SK-N-MC (cell line): ENCODE measurements at regions not wholly inside any gene's neighbourhood (a gene's known extent, or its start where the extent isn't known, plus 50 kb on each side); places are given as distances from the start of the nearest gene placed in this dataset.

Experiments
- FOXP2 ChIP-seq: optimal IDR thresholded peaks from 2 replicates; pipeline ENCODE3; 2011; ENCODE audit warnings: mild to moderate bottlenecking, moderate library complexity; ENCODE audit not compliant: insufficient read depth; ENCODE audit errors: extremely low read length, control extremely low read depth
- POLR2AphosphoS5 ChIP-seq: IDR thresholded peaks from 2 replicates; pipeline ENCODE4 v1.6.1; 2012; ENCODE audit warnings: mild to moderate bottlenecking, low read depth, low read length, borderline replicate concordance

- TF ChIP-seq FOXP2 (no peak), POLR2AphosphoS5 (no peak)
Observed at GRCh38 chr9:3698531-3698930, 172.7 kb upstream of the RFX3 start.
